Lung (tissue), 11 donors: ENCODE measurements at regions not wholly inside any gene's neighbourhood (a gene's known extent, or its start where the extent isn't known, plus 50 kb on each side); places are given as distances from the start of the nearest gene placed in this dataset.

Experiments
- ATAC-seq: fragments of 200-7000 bp; cut with Tn5 transposase; one replicate; pipeline ENCODE4 v1.9.1; 2020; ENCODE audit warnings: moderate number of reproducible peaks; ENCODE audit not compliant: insufficient read depth, low FRiP score
- DNase-seq, 3 donors: peaks; one replicate each; pipeline ENCODE4 v3.0.0-alpha.2; 2013 to 2017
- H3K27ac ChIP-seq, 2 donors: one replicate each; pipeline ENCODE4 v1.5.1; 2013; ENCODE audit warnings: mild to moderate bottlenecking in 2 of 2, moderate library complexity in 2 of 2, control low read depth in 1 of 2, inconsistent platforms in 1 of 2, low read depth in 1 of 2, low read length in 1 of 2
- H3K27me3 ChIP-seq, 3 donors: one replicate each; pipeline ENCODE4 v1.5.1; 2013; ENCODE audit warnings: low read length in 2 of 3; ENCODE audit not compliant: control insufficient read depth in 3 of 3, insufficient read depth in 3 of 3
- H3K36me3 ChIP-seq, 4 donors: one replicate each; pipeline ENCODE4 v1.5.1; 2013; ENCODE audit warnings: low read length in 4 of 4, mild to moderate bottlenecking in 1 of 4, moderate library complexity in 1 of 4; ENCODE audit not compliant: control insufficient read depth in 4 of 4, insufficient read depth in 4 of 4
- H3K4me1 ChIP-seq, 5 donors: one replicate each; pipeline ENCODE4 v1.5.1; 2013; ENCODE audit warnings: low read length in 5 of 5, mild to moderate bottlenecking in 2 of 5, moderate library complexity in 1 of 5; ENCODE audit not compliant: control insufficient read depth in 5 of 5, insufficient read depth in 5 of 5
- H3K4me3 ChIP-seq: one replicate; pipeline ENCODE4 v1.5.1; 2013; ENCODE audit warnings: mild to moderate bottlenecking, control low read depth, moderate library complexity
- H3K9ac ChIP-seq, 2 donors: one replicate each; pipeline ENCODE4 v1.5.1; 2013; ENCODE audit warnings: low read length in 2 of 2, control low read depth in 1 of 2; ENCODE audit not compliant: insufficient read depth in 1 of 2
- H3K9me3 ChIP-seq, 4 donors: one replicate each; pipeline ENCODE4 v1.5.1; 2013; ENCODE audit warnings: low read length in 3 of 4, mild to moderate bottlenecking in 1 of 4, moderate library complexity in 1 of 4; ENCODE audit not compliant: control insufficient read depth in 4 of 4, insufficient read depth in 3 of 4
- WGBS, 2 donors: extraction: QIAGEN DNeasy Blood & Tissue Kit; methylation state at CpG; one replicate each; pipeline ENCODE4 v1.1.7; 2013; 5-methylcytosine and 5-hydroxymethylcytosine counted together
- TF ChIP-seq, protein P1 (sequence below): IDR thresholded peaks from 2 replicates; pipeline ENCODE4 v1.5.1; 2012; ENCODE audit warnings: mild to moderate bottlenecking; ENCODE audit errors: control extremely low read depth, extremely low read depth
- donor health status: control.
- donor health status: control.
- donor health status: Bipolar disorder and iron deficiency.
- donor health status: healthy.
- donor health status: DM: yes; HTN: yes; CAD: no.

DNA sequence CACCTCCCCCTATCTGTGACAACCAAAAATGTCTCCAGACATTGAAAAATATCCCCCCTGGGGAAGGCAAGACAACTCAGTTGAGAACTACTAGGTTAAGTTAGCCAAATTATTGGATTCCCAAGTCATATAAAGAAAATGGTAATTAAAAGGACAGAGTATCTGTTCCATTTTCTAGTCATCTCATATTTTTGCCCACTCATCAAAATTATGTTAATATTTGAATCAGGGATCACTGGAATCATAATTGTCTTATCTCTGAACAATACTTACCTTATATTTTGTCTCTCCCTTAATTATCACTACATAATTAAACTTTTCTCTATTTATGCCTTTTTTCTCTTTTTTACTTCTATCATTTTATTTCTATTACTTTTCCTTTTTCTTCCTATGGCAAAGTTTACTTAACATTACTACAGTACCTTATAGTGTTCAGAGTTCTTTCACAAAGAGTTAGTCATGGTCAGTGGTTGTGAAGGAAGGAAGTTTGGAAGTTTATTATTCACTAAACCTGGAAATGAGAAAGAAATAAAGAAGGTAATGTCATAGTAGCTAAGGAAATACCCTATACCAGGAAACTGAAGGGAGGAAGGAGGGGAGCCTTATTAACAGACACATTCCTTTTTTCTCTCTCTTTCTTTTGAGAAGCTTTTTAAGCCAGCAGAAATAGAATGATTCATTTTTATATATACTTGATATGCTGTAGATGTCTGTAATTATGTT, 332.9 kb downstream of the COL12A1 start:
- TF ChIP-seq, protein P1, sequence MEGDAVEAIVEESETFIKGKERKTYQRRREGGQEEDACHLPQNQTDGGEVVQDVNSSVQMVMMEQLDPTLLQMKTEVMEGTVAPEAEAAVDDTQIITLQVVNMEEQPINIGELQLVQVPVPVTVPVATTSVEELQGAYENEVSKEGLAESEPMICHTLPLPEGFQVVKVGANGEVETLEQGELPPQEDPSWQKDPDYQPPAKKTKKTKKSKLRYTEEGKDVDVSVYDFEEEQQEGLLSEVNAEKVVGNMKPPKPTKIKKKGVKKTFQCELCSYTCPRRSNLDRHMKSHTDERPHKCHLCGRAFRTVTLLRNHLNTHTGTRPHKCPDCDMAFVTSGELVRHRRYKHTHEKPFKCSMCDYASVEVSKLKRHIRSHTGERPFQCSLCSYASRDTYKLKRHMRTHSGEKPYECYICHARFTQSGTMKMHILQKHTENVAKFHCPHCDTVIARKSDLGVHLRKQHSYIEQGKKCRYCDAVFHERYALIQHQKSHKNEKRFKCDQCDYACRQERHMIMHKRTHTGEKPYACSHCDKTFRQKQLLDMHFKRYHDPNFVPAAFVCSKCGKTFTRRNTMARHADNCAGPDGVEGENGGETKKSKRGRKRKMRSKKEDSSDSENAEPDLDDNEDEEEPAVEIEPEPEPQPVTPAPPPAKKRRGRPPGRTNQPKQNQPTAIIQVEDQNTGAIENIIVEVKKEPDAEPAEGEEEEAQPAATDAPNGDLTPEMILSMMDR, result no peak
- ATAC-seq (no peak), DNase-seq (no peak)
- Histone ChIP-seq H3K9ac (no peak overlapping the region), H3K27ac (no peak overlapping the region), H3K4me1 (peaks cover 0 to 3% (median 0%) of the 10 kb centered on the region in 5 donors), H3K9me3 (peaks cover 0 to 4% (median under 1%) of the 10 kb centered on the region in 4 donors), H3K36me3 (no peaks in the 10 kb centered on the region), H3K4me3 (no peak overlapping the region), H3K27me3 (no peaks in the 10 kb centered on the region)

DNA sequence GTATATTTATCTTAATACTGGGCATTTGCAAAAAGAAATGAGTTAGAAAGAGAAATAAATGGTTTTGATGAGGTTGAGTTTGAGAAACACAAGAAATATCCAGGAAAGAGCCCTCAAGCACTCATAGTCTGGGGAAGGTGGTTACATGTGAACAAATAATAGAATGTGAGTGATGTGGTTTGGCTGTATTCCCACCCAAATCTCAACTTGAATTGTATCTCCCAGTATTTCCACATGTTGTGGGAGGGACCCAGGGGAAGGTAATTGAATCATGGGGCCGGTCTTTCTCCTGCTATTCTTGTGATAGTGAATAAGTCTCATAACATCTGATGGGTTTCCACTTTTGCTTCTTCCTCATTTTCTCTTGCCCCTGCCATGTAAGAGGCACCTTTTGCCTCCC, 334.1 kb downstream of the COL12A1 start:
- Histone ChIP-seq H3K9ac (no peak overlapping the region), H3K4me3 (no peak overlapping the region), H3K27ac (no peak overlapping the region), H3K36me3 (no peaks in the 10 kb centered on the region), H3K27me3 (no peaks in the 10 kb centered on the region), H3K4me1 (peaks cover 0 to 3% (median 0%) of the 10 kb centered on the region in 5 donors), H3K9me3 (peaks cover 0 to 4% (median under 1%) of the 10 kb centered on the region in 4 donors)
- no peak for DNase-seq
- TF ChIP-seq, protein P1, result no peak
- 60 to 93% methylated on average over 1 of the region's 1 CpG for WGBS, 2 donors
- no peak for ATAC-seq

DNA sequence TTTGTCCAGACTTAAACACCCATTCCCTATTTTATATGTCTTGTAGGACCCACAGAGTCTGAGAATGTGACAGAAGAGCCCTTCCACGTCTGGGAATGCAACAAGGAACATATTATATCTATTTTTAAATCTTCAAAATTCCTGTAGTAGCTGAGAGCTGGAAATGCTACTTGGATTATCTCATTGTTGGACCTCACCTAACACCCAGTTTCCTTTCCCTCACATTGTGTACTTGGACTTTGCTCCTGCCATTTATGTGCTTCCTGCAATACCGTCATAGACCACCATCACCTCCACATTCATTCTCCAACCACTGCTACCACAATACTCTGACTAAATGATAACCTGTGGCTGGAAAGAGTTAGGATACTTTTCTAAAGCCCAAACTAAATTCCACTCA, 335.4 kb downstream of the COL12A1 start:
- no peak overlapping the region for H3K27ac ChIP-seq
- DNase-seq (no peak), ATAC-seq (no peak)
- H3K4me3 ChIP-seq, result no peak overlapping the region
- peaks cover 0 to 4% (median under 1%) of the 10 kb centered on the region in 4 donors for H3K9me3 ChIP-seq
- no peak overlapping the region for H3K9ac ChIP-seq
- TF ChIP-seq, protein P1, result no peak
- peaks cover 0 to 3% (median 0%) of the 10 kb centered on the region in 5 donors for H3K4me1 ChIP-seq
- no peaks in the 10 kb centered on the region for H3K36me3 ChIP-seq
- WGBS, 2 donors, result 44 to 60% methylated on average over 2 of the region's 2 CpGs
- H3K27me3 ChIP-seq, result no peaks in the 10 kb centered on the region

DNA sequence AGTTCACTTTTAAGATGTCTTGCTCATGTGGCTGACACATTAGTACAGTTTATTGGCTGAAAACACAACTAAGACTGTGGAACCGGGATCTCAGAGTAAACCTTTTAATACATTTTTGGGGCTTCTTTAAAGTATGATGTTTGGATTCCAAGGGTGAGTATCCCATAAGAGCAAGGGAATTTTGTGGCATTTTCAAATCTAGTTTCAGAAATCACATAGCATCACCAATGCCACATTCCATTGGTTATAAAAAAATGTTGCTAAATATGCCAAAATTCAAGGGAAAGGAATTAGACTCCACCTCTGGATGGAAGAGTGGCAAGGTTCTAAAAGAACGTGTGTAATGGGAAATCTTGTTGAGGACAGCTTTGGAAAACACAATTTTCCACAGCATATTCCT, 338.6 kb downstream of the COL12A1 start:
- no peak overlapping the region for H3K9ac ChIP-seq
- ATAC-seq (no peak), DNase-seq (no peak)
- H3K4me1 ChIP-seq, result no peaks in the 10 kb centered on the region
- H3K27ac ChIP-seq, result no peak overlapping the region
- no peaks in the 10 kb centered on the region for H3K27me3 ChIP-seq
- H3K9me3 ChIP-seq, result peaks cover 0 to 4% (median 0%) of the 10 kb centered on the region in 4 donors
- no peaks in the 10 kb centered on the region for H3K36me3 ChIP-seq
- no peak overlapping the region for H3K4me3 ChIP-seq
- WGBS, 2 donors, result 78 to 86% methylated on average over 2 of the region's 2 CpGs
- TF ChIP-seq, protein P1, result no peak
